Dendritic cell treated with granulocyte-macrophage colony-stimulating factor and Interleukin-4, amounts not matched to agents 40 ng/mL and 50 ng/mL, for 4 days (primary cell): ENCODE measurements at regions not wholly inside any gene's neighbourhood (a gene's known extent, or its start where the extent isn't known, plus 50 kb on each side); places are given as distances from the start of the nearest gene placed in this dataset.

Experiments
- H3K27ac Mint-ChIP-seq: one replicate; pipeline ENCODE4 v1.8.0; 2022; ENCODE audit warnings: mild to moderate bottlenecking, mixed read lengths
- H3K27me3 Mint-ChIP-seq: one replicate; pipeline ENCODE4 v1.8.0; 2022; ENCODE audit warnings: mild to moderate bottlenecking, mixed read lengths
- H3K36me3 Mint-ChIP-seq: one replicate; pipeline ENCODE4 v1.8.0; 2022; ENCODE audit warnings: low read depth, mixed read lengths
- H3K4me1 Mint-ChIP-seq: one replicate; pipeline ENCODE4 v1.8.0; 2022; ENCODE audit warnings: low read depth, mixed read lengths
- H3K4me3 Mint-ChIP-seq: one replicate; pipeline ENCODE4 v1.8.0; 2022; ENCODE audit warnings: mild to moderate bottlenecking, moderate library complexity, mixed read lengths
- H3K9me3 Mint-ChIP-seq: one replicate; pipeline ENCODE4 v1.8.0; 2022; ENCODE audit warnings: mixed read lengths
- intact Hi-C: fragments of 100-400 bp; cut with micrococcal nuclease; formaldehyde crosslinking; loops from one replicate; pipeline ENCODE4 v1.15.0; 2022

GRCh38 chr17:36779550-36779949, 157.7 kb upstream of the LHX1 start:
- Mint-ChIP-seq H3K27me3 (peaks cover 8% of the 10 kb centered on the region), H3K4me1 (no peaks in the 10 kb centered on the region), H3K4me3 (no peak overlapping the region), H3K9me3 (no peaks in the 10 kb centered on the region), H3K27ac (no peak overlapping the region), H3K36me3 (no peaks in the 10 kb centered on the region)
- intact Hi-C loops, result no loop called here

- H3K9me3 Mint-ChIP-seq, result peaks cover 8% of the 10 kb centered on the region
- no peaks in the 10 kb centered on the region for H3K4me1 Mint-ChIP-seq
- peaks cover 3% of the 10 kb centered on the region for H3K27me3 Mint-ChIP-seq
- no peaks in the 10 kb centered on the region for H3K36me3 Mint-ChIP-seq
- H3K27ac Mint-ChIP-seq, result no peak overlapping the region
- no peak overlapping the region for H3K4me3 Mint-ChIP-seq
- intact Hi-C loops, result no loop called here
These were observed 152.6 kb upstream of the LHX1 start for GRCh38 chr17:36784633-36785032.

GRCh38 chr17:36786867-36787266, 150.4 kb upstream of the LHX1 start:
- intact Hi-C loops, result no loop called here
- Mint-ChIP-seq H3K36me3 (no peaks in the 10 kb centered on the region), H3K27me3 (peaks cover 10% of the 10 kb centered on the region), H3K27ac (no peak overlapping the region), H3K4me1 (no peaks in the 10 kb centered on the region), H3K9me3 (peaks cover 8% of the 10 kb centered on the region), H3K4me3 (no peak overlapping the region)

- Mint-ChIP-seq H3K27me3 (peaks cover 21% of the 10 kb centered on the region), H3K4me3 (no peak overlapping the region), H3K27ac (no peak overlapping the region), H3K4me1 (no peaks in the 10 kb centered on the region), H3K9me3 (peaks cover 7% of the 10 kb centered on the region), H3K36me3 (no peaks in the 10 kb centered on the region)
- intact Hi-C loops, result no loop called here
These were observed 145.9 kb upstream of the LHX1 start for GRCh38 chr17:36791150-36791941.

GRCh38 chr17:36791942-36792475, 145.3 kb upstream of the LHX1 start:
- Mint-ChIP-seq H3K4me1 (no peaks in the 10 kb centered on the region), H3K9me3 (peaks cover under 1% of the 10 kb centered on the region), H3K27me3 (peaks cover 21% of the 10 kb centered on the region), H3K4me3 (no peak overlapping the region), H3K27ac (no peak overlapping the region), H3K36me3 (no peaks in the 10 kb centered on the region)
- intact Hi-C loops, result no loop called here

- no peak overlapping the region for H3K27ac Mint-ChIP-seq
- no peak overlapping the region for H3K4me3 Mint-ChIP-seq
- no peaks in the 10 kb centered on the region for H3K9me3 Mint-ChIP-seq
These were observed 144.4 kb upstream of the LHX1 start for GRCh38 chr17:36792849-36793248.

GRCh38 chr17:36793976-36794375, 143.3 kb upstream of the LHX1 start:
- Mint-ChIP-seq H3K36me3 (no peaks in the 10 kb centered on the region), H3K27ac (no peak overlapping the region), H3K9me3 (no peaks in the 10 kb centered on the region), H3K4me1 (no peaks in the 10 kb centered on the region), H3K4me3 (no peak overlapping the region), H3K27me3 (peaks cover 19% of the 10 kb centered on the region)
- intact Hi-C loops, result no loop called here

More at GRCh38 chr17:36792849-36793248, 144.4 kb upstream of the LHX1 start:
- peaks cover 21% of the 10 kb centered on the region for H3K27me3 Mint-ChIP-seq
- no peaks in the 10 kb centered on the region for H3K4me1 Mint-ChIP-seq
- intact Hi-C loops, result no loop called here
- H3K36me3 Mint-ChIP-seq, result no peaks in the 10 kb centered on the region

GRCh38 chr17:36807496-36808179, 129.6 kb upstream of the LHX1 start:
- Mint-ChIP-seq H3K4me3 (no peak overlapping the region), H3K4me1 (no peaks in the 10 kb centered on the region), H3K9me3 (no peaks in the 10 kb centered on the region), H3K27me3 (peaks cover 75% of the 10 kb centered on the region), H3K36me3 (no peaks in the 10 kb centered on the region), H3K27ac (no peak overlapping the region)
- intact Hi-C loops, result no loop called here

GRCh38 chr17:36808180-36808661, 129.1 kb upstream of the LHX1 start:
- Mint-ChIP-seq H3K27me3 (peaks cover 78% of the 10 kb centered on the region), H3K9me3 (no peaks in the 10 kb centered on the region), H3K4me1 (no peaks in the 10 kb centered on the region), H3K27ac (no peak overlapping the region), H3K36me3 (no peaks in the 10 kb centered on the region), H3K4me3 (no peak overlapping the region)
- intact Hi-C loops, result no loop called here

GRCh38 chr17:36812762-36813161, 124.5 kb upstream of the LHX1 start:
- H3K4me3 Mint-ChIP-seq, result no peak overlapping the region
- no peaks in the 10 kb centered on the region for H3K36me3 Mint-ChIP-seq

GRCh38 chr17:36813357-36813756, 123.9 kb upstream of the LHX1 start:
- Mint-ChIP-seq H3K9me3 (no peaks in the 10 kb centered on the region), H3K27ac (no peak overlapping the region), H3K4me3 (no peak overlapping the region), H3K36me3 (no peaks in the 10 kb centered on the region), H3K27me3 (peaks cover 62% of the 10 kb centered on the region), H3K4me1 (no peaks in the 10 kb centered on the region)
- intact Hi-C loops, result no loop called here

More at GRCh38 chr17:36812762-36813161, 124.5 kb upstream of the LHX1 start:
- no peak overlapping the region for H3K27ac Mint-ChIP-seq
- peaks cover 66% of the 10 kb centered on the region for H3K27me3 Mint-ChIP-seq
- H3K9me3 Mint-ChIP-seq, result no peaks in the 10 kb centered on the region
- no peaks in the 10 kb centered on the region for H3K4me1 Mint-ChIP-seq
- intact Hi-C loops, result no loop called here

GRCh38 chr17:36813957-36814563, 123.2 kb upstream of the LHX1 start:
- H3K36me3 Mint-ChIP-seq, result no peaks in the 10 kb centered on the region
- H3K4me3 Mint-ChIP-seq, result no peak overlapping the region
- H3K9me3 Mint-ChIP-seq, result no peaks in the 10 kb centered on the region
- H3K4me1 Mint-ChIP-seq, result no peaks in the 10 kb centered on the region
- H3K27me3 Mint-ChIP-seq, result peaks cover 55% of the 10 kb centered on the region
- H3K27ac Mint-ChIP-seq, result no peak overlapping the region
- intact Hi-C loops, result no loop called here

- no peak overlapping the region for H3K27ac Mint-ChIP-seq
- H3K36me3 Mint-ChIP-seq, result no peaks in the 10 kb centered on the region
- no peaks in the 10 kb centered on the region for H3K9me3 Mint-ChIP-seq
- no peak overlapping the region for H3K4me3 Mint-ChIP-seq
- peaks cover 49% of the 10 kb centered on the region for H3K27me3 Mint-ChIP-seq
- no peaks in the 10 kb centered on the region for H3K4me1 Mint-ChIP-seq
- intact Hi-C loops, result no loop called here
These were observed 122.3 kb upstream of the LHX1 start for GRCh38 chr17:36814958-36815357.
